ENCODE measurements at regions not wholly inside any gene's neighbourhood (a gene's known extent, or its start where the extent isn't known, plus 50 kb on each side); places are given as distances from the start of the nearest gene placed in this dataset.

- Histone ChIP-seq H3K36me3 (no peaks in the 10 kb centered on the region), H3K9me3 (no peaks in the 10 kb centered on the region), H3K4me3 (no peak overlapping the region), H3K4me1 (no peaks in the 10 kb centered on the region), H3K27ac (no peak overlapping the region), H3K27me3 (no peaks in the 10 kb centered on the region)
- DNase-seq (no peak), ATAC-seq (peak in 2 of 4 donors; percentile 39 to 83)
- intact Hi-C loops (cut with DNase I): no loop called here
- 71% methylated on average over 8 of the region's 11 CpGs for WGBS (ENCODE audit: insufficient coverage, low coverage, low lambda C conversion rate, missing lambda C conversion rate)
- no peak for TF ChIP-seq POLR2A (IDR thresholded peaks at IDR 0.05)
Measured at GRCh38 chr7:131606346-131607290, 50.2 kb upstream of the PODXL start.

Small RNAs in the stretch of these regions (small RNA-seq; reads per million reads assigned to genes)
- gene AC009518.3: 0 reads per million in 2 experiments

All from right lobe of liver (tissue), 6 donors.